HG02870 (cell line): ENCODE measurements at regions not wholly inside any gene's neighbourhood (a gene's known extent, or its start where the extent isn't known, plus 50 kb on each side); places are given as distances from the start of the nearest gene placed in this dataset.
"Not testable (repeated sequence)": the region's sequence is repeated elsewhere in the genome, so short reads cannot be mapped to it uniquely, and the experiment has no call there.

Experiments
- ATAC-seq: cut with Tn5 transposase; IDR thresholded peaks from one replicate; pipeline ENCODE4 v1.9.1; 2021; ENCODE audit warnings: mild to moderate bottlenecking, moderate library complexity; ENCODE audit not compliant: unreplicated experiment

- no peak for ATAC-seq
Measured at GRCh38 chr10:64369885-64370773, 848.9 kb downstream of the REEP3 start.

GRCh38 chr10:64374346-64374745 lies 853.1 kb downstream of the REEP3 start:
- ATAC-seq = no peak

GRCh38 chr10:64376167-64376566 lies 855.0 kb downstream of the REEP3 start:
- ATAC-seq = no peak

- no peak for ATAC-seq
Measured at GRCh38 chr10:64379898-64380297, 858.7 kb downstream of the REEP3 start.

- ATAC-seq = no peak
Measured at GRCh38 chr10:64385355-64385754, 864.2 kb downstream of the REEP3 start.

GRCh38 chr10:64394744-64395143 lies 873.5 kb downstream of the REEP3 start:
- no peak for ATAC-seq

- no peak for ATAC-seq
Measured at GRCh38 chr10:64396105-64396708, 875.0 kb downstream of the REEP3 start.

- ATAC-seq = no peak
Measured at GRCh38 chr10:64397125-64397524, 875.9 kb downstream of the REEP3 start.

- ATAC-seq = no peak
Measured at GRCh38 chr10:64408391-64409183, 887.4 kb downstream of the REEP3 start.

GRCh38 chr10:64409349-64409748 lies 888.1 kb downstream of the REEP3 start:
- no peak for ATAC-seq

GRCh38 chr10:64416011-64416410 lies 894.8 kb downstream of the REEP3 start:
- ATAC-seq = no peak

- ATAC-seq = no peak
Measured at GRCh38 chr10:64419461-64419860, 898.3 kb downstream of the REEP3 start.

GRCh38 chr10:64426745-64427144 lies 905.5 kb downstream of the REEP3 start:
- ATAC-seq = no peak

GRCh38 chr10:64430690-64431323 lies 909.6 kb downstream of the REEP3 start:
- no peak for ATAC-seq

- ATAC-seq = not testable (repeated sequence)
Measured at GRCh38 chr10:64441872-64442271, 920.7 kb downstream of the REEP3 start.

GRCh38 chr10:64444163-64444562 lies 923.0 kb downstream of the REEP3 start:
- ATAC-seq = no peak

- no peak for ATAC-seq
Measured at GRCh38 chr10:64444564-64444963, 923.4 kb downstream of the REEP3 start.

GRCh38 chr10:64449603-64450002 lies 928.4 kb downstream of the REEP3 start:
- ATAC-seq = no peak

- ATAC-seq = no peak
Measured at GRCh38 chr10:64450312-64450711, 929.1 kb downstream of the REEP3 start.

GRCh38 chr10:64454962-64455361 lies 933.8 kb downstream of the REEP3 start:
- no peak for ATAC-seq

GRCh38 chr10:64458306-64458705 lies 937.1 kb downstream of the REEP3 start:
- no peak for ATAC-seq
